GM18868 (cell line): ENCODE measurements at regions not wholly inside any gene's neighbourhood (a gene's known extent, or its start where the extent isn't known, plus 50 kb on each side); places are given as distances from the start of the nearest gene placed in this dataset.
A peak's percentile ranks its signal among the peaks of the same experiment; 100 is the strongest.
"Not testable (repeated sequence)": the region's sequence is repeated elsewhere in the genome, so short reads cannot be mapped to it uniquely, and the experiment has no call there.

Experiments
- ATAC-seq: cut with Tn5 transposase; IDR thresholded peaks from one replicate; pipeline ENCODE4 v1.9.1; 2021; ENCODE audit warnings: mild to moderate bottlenecking, moderate library complexity; ENCODE audit not compliant: unreplicated experiment

DNA sequence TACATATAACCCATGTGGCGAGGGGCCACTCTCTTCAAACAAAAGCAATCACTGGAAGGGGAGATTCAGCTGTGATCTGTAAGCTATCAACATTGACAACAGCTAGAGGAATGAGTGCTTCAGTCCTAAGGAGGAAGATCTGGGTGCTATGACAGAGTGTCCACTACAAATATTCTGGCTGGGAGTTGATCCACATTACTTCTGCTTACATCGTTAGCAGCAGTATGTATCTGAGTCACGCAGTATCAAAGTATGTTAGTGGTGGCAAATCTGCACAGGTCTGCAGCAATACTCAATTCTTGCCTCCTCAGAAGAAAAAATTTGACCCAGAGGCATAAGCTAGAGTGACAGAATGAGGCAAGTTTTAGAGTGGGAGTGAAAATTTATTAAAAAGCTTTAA is 267.0 kb downstream of the PTH2R start:
- ATAC-seq = no peak

DNA sequence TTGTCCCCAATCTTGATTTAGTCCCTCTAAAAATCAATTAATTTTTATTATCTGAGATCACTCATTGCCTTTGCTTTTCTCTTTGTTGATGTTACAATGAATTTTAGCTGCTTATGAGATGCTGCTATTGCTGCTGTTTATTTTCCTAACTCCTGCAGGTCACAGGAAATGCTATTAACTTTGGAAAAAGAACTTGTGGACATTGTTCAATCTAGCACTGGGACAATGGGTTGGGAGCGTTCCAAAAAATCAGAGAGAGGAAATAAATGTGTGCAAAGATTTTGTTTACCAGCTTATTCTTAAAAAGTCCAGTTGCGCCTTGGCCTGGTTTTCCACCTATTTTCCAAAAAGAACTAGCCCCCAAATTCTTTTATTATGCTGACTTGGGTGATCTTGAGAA is 268.3 kb downstream of the PTH2R start:
- no peak for ATAC-seq

DNA sequence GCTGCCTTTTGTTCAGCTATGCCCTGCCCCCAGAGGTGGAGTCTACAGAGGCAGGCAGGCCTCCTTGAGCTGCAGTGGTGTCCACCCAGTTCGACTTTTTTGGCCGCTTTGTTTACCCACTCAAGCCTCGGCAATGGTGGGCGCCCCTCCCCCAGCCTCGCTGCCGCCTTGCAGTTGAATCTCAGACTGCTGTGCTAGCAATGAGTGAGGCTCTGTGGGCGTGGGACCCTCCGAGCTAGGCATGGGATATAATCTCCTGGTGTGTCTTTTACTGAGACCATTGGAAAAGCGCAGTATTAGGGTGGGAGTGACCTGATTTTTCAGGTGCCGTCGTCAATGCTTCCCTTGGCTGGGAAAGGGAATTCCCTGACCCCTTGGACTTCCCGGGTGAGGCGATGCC is 279.3 kb downstream of the PTH2R start:
- not testable (repeated sequence) for ATAC-seq

DNA sequence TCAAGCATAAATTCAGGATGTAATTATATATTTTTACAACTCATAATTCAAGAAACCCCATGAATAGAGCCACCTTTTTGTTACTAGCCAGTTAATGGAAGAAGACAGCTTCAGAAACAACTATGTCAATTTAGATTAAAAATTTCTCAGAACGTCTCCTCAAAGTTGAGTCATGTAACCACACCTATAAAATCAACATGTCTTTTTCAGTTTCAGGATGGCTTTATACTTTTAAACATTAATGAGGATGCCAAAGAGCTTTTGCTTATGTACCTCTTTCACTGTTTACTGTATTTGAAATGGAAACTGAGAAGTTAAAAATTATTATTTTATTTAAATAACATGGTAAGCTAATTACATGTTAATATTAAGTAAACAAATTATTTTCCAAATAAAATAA is 280.1 kb downstream of the PTH2R start:
- no peak for ATAC-seq

DNA sequence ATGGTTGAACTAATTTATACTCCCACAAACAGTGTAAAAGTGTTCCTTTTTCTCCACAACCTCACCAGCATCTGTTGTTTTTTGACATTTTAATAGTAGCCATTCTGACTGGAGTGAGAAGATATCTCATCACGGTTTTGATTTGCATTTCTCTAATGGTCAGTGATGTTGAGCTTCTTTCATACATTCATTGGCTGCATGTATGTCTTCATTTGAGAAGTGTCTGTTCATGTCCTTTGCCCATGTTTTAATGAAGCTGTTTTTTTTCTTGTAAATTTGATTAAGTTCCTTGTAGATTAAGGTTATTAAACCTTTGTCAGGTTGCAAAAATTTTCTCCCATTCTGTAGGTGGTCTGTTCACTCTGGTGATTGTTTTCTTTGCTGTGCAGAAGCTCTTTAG is 281.1 kb downstream of the PTH2R start:
- not testable (repeated sequence) for ATAC-seq

DNA sequence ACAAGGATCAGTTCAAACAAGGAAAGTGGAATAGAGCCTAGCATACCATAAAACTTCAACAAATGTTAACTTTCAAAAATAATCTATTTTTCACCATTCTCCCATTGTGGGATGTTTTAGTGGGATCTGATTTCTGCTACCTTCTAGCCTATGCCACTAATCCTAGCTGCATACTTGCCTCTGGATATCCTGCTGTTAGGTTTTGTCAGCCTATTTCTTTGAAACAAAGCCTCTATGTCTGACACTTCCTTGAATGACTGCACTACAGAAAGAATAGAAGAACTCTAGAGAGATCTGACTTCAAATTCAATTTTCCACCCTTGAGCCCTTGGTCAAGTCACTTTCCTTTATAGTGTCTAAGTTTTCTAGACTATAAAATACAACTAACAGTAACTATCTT is 291.5 kb downstream of the PTH2R start:
- no peak for ATAC-seq

DNA sequence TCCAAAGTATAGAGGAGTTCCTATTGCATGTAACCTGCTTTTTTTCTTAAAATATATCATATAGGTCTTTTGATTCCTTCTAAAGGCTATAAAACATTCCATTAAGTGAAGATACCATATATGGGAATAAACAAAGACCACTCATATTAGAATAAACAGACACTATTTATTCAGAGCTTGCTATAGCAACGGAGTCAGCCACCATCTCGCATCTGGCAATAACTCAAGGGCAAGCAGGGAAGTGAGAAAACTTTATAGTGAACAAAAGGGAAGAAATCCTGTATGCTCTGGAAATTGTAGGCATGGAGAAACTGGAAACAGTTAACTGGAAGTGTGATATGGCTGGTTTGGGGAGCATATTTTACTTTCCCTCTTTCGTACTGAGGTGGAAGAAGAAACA is 301.9 kb downstream of the PTH2R start:
- ATAC-seq = no peak

DNA sequence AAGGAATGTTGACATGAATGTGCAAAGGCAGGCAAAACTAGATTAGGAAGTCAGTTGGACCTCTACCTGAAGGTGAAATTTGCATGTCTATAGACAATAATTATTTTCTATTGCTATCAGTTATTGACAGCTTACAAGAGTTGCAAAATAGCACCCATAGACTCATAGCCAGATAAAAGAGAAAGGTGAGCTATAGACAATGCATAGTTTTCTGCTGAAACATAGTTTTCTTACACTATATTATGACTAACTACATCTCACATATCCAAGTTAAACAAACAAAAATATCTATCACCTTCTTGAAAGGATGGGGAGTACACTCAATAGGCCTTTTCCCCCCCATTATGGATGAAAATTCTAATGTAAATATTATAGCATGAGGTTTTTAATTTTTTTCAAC is 305.0 kb downstream of the PTH2R start:
- no peak for ATAC-seq

DNA sequence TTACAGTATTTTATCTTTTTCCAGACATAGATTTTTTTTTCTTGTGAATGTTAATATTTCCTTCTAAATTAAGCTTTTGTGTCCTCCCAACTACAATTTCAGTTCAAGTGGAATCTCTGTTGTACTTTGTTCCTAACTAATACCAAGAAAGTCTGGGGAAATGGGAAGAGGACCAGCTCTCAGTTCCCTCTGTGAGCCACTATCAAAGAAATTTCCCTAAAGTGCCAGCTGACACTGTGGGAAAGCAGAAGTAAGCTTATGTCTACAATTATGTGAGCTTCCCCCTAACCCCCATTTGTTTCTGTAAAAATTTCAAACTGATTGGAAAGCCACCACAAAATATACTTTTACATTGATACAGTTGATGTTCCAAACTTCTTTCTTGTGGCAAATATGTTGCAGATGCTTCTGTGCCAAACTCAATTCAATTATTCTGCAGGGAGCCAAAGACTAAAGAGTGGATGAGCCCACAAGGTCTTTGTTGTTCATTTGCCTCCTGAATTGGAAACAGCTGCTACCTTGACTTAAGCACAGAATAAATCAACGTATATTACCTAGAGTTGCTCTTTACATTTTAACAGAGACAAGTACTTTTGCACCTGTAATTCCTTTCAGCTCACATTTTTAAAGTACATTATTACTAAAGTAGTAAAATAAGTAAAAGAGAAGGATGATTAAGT is 306.6 kb downstream of the PTH2R start:
- ATAC-seq = no peak

DNA sequence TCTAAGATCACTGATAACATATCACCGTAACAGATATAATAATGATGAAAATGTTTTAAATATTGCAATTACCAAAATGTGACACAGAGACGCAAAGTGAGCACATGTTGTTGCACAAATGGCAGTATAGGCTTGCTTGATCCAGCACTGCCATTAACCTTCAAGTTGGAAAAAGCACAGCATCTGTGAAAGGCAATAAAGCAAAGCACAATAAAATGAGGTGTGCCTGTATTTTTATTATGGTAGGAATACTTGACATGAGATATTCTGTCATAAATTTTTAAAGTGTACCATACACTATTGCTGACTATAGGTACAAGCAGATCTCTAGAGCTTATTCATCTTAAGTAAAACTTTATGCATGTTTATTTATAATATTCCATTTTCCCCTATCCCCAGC is 312.2 kb downstream of the PTH2R start:
- no peak for ATAC-seq

DNA sequence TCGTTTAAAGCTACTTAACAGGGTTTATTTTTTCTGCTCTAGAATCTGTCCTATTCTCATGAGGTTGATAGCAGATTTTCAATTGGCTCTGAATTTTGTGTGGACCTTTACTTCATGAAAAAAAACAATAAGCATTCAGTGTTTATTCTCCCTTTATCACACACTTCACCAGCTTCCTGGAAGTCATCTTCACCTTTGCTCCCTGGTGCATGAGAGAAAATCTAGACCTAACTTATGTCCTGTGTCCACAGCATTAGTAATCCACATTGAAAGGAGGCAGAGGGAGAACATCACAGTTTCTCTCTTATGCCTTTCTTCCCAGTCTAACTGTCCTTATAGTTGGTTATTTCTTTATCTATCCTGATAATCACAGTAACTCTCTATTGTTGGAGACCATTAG is 316.1 kb downstream of the PTH2R start:
- ATAC-seq = no peak

DNA sequence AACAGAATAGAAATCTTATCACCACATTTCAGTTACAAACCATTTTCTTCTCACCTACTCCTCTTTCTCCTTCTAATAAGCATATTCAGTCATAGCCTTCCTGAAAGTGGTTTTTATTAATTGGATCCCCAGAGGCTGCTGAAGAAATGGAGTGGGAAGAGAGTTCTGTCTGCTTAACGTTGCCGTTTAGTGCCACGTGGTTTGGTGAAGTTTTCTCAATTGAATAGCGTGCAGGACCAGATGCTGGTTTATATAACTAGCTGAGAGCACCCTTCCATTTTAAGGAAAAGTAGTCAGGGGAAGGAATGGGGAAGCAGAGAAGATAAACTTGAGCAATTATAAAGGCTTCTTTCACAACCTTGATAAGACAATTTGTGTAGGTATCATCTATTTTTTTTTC is 318.7 kb downstream of the PTH2R start:
- no peak for ATAC-seq

DNA sequence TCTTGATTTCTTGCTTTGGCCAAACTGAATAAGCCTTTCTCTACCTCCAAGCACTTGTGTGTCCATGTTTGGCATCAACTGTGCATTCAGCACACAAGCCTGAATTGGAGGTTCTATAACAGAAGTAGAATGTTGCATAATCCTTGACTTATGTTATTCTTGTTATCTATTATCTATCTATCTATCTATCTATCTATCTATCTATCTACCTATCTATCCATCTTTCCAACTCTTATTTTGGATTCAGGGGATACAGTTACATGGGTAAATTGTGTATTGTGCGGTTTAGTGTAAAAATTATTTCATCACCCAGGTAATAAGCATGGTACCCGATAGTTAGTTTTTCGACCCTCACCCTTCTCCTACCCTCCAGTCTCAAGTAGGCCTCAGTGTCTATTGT is 319.6 kb downstream of the PTH2R start:
- no peak for ATAC-seq

DNA sequence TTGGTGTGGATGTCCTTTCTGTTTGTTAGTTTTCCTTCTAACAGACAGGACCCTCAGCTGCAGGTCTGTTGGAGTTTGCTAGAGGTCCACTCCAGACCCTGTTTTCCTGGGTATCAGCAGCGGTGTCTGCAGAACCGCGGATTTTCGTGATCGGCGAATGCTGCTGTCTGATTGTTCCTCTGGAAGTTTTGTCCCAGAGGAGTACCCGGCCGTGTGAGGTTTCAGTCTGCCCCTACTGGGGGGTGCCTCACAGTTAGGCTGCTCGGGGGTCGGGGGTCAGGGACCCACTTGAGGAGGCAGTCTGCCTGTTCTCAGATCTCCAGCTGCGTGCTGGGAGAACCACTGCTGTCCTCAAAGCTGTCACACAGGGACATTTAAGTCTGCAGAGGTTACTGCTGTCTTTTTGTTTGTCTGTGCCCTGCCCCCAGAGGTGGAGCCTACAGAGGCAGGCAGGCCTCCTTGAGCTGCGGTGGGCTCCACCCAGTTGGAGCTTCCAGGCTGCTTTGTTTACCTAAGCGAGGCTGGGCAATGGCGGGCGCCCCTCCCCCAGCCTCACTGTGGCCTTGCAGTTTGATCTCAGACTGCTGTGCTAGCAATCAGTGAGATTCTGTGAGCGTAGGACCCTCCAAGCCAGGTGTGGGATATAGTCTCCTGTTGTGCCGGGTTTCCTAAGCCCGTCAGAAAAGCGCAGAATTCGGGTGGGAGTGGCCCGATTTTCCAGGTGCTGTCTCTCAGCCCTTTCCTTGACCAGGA is 345.2 kb downstream of the PTH2R start:
- not testable (repeated sequence) for ATAC-seq

DNA sequence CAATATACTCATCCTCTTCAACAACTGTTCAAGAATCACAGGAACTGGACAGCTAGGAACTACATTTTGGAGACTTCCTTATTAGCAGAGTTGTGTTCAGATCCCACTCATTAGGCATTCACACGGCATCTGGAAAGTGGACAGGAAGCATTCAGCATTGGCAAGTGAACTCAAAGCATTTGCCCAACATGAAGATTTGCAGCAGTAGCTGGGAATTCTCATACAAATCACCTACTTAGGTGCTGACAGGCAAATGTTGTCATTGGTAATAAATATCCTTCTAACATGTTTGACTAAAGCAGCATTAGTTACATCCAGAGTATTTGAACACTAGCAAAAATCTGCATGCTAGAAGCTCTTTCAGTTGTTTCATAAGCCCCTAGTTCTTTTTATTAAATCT is 350.8 kb downstream of the PTH2R start:
- no peak for ATAC-seq

DNA sequence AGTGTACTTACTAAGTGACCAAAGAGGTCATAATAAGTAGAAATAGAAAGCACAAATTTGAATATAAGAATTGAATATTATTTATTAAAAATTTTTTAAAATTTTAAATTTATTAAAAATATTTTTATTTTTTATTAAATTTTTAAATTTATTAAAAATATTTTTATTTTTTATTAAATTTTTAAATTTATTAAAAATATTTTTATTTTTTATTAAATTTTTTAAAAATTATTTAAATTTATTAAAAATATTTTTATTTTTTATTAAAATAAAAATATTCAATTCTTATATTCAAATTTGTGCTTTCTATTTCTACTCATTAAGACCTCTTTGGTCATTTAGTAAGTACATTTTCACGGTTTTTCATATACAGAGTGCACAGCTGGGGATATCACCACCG is 366.5 kb downstream of the PTH2R start:
- ATAC-seq = not testable (repeated sequence)

DNA sequence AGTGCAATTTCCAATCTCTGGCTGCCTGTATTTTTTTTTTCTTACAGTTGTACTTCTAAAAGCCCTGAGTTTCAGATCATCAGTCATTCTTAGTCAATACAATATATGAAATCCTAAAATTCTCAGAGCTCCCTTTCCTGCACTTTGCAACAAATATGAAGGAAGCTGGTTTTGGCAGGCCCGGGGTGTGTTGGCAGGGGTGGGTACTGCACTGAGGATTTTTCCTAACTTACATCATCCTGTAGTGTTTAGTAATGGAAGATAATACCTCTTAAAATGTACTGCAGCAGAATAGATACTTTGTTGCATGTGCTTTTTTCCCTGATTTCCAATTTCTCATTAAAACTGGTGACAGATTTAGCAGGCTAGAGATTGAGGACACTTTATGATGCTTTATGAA is 374.6 kb downstream of the PTH2R start:
- no peak for ATAC-seq

DNA sequence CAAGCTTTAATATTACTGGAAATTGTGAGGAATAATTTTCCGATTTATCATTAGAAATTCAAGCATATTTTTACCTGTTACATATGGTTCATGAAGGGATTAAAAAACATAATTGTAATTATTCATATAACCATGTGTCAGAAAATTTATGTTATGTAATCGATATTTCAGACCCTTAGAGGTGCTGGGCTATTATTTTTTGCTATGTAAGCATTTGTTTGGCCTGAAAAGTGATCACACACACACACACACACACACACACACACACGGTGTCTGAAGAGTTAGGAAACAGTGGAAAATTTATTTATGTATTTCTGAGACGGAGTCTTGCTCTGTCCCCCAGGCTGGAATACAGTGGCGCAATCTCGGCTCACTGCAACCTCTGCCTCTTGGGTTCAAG is 375.5 kb downstream of the PTH2R start:
- no peak for ATAC-seq

DNA sequence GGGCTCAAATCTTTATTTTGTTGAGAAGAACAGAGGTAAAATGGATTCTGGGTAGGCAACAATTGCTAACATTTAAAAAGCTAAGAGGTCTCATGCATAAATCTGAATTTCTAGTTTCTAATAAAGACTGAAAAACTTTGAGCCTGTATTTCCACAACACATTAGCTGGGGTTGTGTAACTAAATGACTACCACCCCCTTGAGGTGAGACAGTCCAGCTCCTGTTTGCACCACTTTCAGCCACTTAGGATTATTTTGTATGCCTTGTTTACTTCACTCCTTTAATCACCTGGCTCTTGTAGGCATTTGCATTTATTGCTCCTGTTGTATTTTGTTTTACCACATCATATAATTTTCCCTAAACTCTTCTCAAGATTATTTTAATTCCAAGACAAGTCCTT is 376.6 kb downstream of the PTH2R start:
- ATAC-seq = no peak

DNA sequence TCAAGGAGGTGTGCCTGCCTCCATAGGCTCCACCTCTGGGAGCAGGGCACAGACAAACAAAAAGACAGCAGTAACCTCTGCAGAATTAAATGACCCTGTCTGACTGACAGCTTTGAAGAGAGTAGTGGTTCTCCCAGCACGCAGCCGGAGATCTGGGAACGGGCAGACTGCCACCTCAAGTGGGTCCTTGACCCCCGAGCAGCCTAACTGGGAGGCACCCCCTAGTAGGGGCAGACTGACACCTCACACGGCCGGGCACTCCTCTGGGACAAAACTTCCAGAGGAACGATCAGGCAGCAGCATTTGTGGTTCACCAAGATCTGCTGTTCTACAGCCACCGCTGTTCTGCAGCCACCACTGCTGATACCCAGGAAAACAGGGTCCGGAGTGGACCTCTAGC is 378.2 kb downstream of the PTH2R start:
- not testable (repeated sequence) for ATAC-seq

DNA sequence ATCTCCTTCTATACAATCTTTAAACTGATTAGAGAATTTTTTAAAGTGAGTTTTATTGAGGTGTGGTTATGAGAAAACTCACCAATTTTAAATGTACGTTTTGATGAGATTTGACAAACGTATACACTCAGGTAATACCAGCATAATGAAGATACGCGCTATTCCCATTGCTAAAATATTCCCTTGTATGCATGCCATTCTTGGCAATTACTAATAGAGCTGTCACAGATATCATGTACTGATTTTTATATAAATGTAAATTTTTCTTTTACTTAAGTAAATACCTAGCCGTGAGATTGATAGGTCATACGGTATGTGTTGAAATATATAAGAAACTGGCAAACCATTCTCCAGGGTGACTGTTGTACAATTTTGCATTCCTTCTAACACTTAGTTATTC is 384.7 kb downstream of the PTH2R start:
- no peak for ATAC-seq

DNA sequence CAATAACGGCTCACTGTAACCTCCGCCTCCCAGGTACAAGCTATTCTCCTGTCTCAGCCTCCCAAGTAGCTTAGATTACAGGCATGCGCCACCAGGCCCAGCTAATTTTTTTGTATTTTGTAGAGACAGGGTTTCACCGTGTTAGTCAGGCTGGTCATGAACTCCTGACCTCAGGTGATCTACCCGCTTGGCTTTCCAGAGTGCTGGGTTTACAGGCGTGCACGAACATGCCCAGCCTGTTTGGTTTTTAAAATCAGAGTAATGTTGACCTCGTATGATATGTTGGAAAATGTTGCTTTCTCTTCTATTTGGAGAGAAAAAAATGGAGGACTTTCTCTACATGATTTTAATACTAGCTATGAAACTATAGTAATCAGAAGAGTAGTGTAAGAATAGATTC is 386.2 kb downstream of the PTH2R start:
- no peak for ATAC-seq

DNA sequence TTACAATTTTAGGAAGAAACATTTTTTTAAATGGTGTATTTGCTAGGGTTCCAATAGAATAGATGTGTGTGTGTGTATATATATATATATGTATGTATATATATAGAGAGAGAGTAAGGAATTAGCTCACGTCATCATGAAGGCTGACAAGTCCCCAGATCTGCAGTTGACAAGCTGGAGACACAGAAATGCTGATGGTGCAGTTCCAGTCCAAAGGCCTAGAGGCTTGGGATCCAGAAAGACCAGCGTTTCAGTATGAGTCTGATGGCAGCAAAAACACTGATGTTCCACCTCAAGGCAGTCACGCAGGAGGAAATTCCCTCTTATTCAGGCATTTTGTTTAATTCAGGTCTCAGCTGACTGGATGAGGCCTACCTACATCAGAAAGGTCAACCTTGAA is 386.8 kb downstream of the PTH2R start:
- ATAC-seq = peak; percentile 51
